ENCODE measurements at regions not wholly inside any gene's neighbourhood (a gene's known extent, or its start where the extent isn't known, plus 50 kb on each side); places are given as distances from the start of the nearest gene placed in this dataset.

DNA sequence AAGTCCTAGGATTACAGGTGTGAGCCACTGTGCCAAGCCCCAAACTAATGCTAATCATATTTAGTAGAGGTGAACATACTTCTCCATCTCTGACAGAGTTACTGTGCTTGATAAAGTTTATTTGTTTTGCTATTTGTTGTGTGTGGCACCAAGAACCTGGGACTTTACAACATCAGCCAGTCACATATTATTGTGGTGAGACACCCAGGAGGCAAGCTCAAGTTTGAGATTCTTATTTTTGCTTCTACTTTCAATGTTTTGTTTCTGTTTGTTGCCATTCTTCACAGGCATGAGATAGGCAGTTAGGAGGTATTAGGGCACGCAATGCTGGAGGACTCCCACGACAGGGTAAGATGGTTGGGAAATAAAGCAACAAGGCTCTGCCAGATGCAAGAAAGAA, 346.6 kb downstream of the RPS4Y2 start:
- peaks cover 33% of the 10 kb centered on the region for H3K9me3 ChIP-seq (ENCODE audit: insufficient read depth, low read depth, low read length)
- H3K4me3 ChIP-seq (ENCODE audit: low read length), result no peak overlapping the region
- 79% methylated on average over 2 of the region's 2 CpGs for WGBS
- no peaks in the 10 kb centered on the region for H3K27me3 ChIP-seq (ENCODE audit: insufficient read depth, low read length)
- no peaks in the 10 kb centered on the region for H3K36me3 ChIP-seq (ENCODE audit: insufficient read depth, low read length)
- H3K4me1 ChIP-seq (ENCODE audit: insufficient read depth, low read length), result no peaks in the 10 kb centered on the region
- H3K27ac ChIP-seq (ENCODE audit: low read depth, low read length), result no peak overlapping the region
- H3K9ac ChIP-seq (ENCODE audit: low read depth, low read length), result no peak overlapping the region

DNA sequence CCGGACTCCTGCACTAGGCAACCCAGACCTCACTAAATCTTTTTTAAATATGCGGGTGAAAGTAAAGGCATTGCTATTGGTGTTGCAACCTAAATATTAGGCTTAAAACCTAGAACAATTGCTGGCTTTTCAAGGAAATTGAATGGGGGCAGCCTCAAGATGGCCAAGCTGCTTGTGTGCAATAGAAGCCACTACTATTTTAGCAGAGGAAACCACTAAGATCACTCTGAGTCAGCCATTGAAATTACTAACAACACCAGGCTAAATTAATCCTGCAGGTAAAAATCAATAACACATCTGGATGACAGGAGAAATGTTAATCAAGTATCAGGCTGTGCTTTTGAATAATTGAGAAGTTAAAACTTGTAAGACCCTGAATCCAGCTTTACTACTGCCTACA, 348.0 kb downstream of the RPS4Y2 start:
- H3K9ac ChIP-seq (ENCODE audit: low read depth, low read length), result no peak overlapping the region
- H3K4me3 ChIP-seq (ENCODE audit: low read length), result no peak overlapping the region
- no peaks in the 10 kb centered on the region for H3K4me1 ChIP-seq (ENCODE audit: insufficient read depth, low read length)
- no peaks in the 10 kb centered on the region for H3K27me3 ChIP-seq (ENCODE audit: insufficient read depth, low read length)
- H3K9me3 ChIP-seq (ENCODE audit: insufficient read depth, low read depth, low read length), result peaks cover 40% of the 10 kb centered on the region
- no peaks in the 10 kb centered on the region for H3K36me3 ChIP-seq (ENCODE audit: insufficient read depth, low read length)
- no CpG with 5 or more reads among the region's 2 CpGs for WGBS
- H3K27ac ChIP-seq (ENCODE audit: low read depth, low read length), result no peak overlapping the region

DNA sequence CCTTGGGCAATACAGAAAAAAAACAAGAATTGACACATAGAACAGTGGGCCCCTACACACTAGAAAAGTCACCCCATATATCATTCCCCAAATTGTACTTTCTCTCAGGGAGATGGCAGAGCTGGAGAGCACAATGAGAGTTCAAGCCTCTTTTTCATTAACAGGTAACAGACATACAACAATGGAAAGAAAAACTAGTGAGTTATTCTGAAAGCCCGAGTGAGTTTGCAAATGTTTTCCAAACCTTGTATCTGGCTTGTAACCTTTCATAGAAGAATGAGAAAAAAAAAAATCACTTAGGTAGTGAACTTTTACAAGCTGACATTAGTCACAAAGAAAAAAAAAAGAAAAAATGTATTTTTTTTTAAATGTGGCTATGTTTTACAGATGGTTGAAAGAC, 349.6 kb downstream of the RPS4Y2 start:
- Histone ChIP-seq H3K4me1 (ENCODE audit: insufficient read depth, low read length) (no peaks in the 10 kb centered on the region), H3K36me3 (ENCODE audit: insufficient read depth, low read length) (no peaks in the 10 kb centered on the region), H3K27me3 (ENCODE audit: insufficient read depth, low read length) (no peaks in the 10 kb centered on the region), H3K4me3 (ENCODE audit: low read length) (no peak overlapping the region), H3K9ac (ENCODE audit: low read depth, low read length) (no peak overlapping the region), H3K27ac (ENCODE audit: low read depth, low read length) (no peak overlapping the region), H3K9me3 (ENCODE audit: insufficient read depth, low read depth, low read length) (peaks cover 40% of the 10 kb centered on the region)
- WGBS, result no CpG with 5 or more reads among the region's 1 CpG

DNA sequence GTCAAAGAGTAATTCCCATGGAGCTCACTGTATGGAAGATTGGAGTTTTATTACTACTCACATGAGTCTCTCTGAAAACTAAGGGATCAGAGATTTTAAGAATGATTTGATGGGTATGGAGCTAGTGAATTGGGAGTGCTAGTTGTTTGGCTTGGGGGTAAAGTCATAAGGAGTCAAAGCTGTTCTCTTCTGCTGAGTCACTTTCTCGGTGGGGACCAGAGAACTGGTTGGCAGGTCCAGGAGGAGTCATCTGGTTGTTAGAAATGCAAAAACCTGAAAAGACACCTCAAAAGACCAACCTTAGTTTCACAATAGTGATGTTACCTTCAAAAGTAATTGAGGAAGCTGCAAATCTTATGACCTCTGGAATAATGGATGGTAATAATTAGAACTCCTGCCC, 355.4 kb downstream of the RPS4Y2 start:
- no peak overlapping the region for H3K4me3 ChIP-seq (ENCODE audit: low read length)
- H3K27me3 ChIP-seq (ENCODE audit: insufficient read depth, low read length), result no peaks in the 10 kb centered on the region
- H3K27ac ChIP-seq (ENCODE audit: low read depth, low read length), result no peak overlapping the region
- WGBS, result 71% methylated on average over 1 of the region's 1 CpG
- H3K9me3 ChIP-seq (ENCODE audit: insufficient read depth, low read depth, low read length), result peaks cover 38% of the 10 kb centered on the region
- no peaks in the 10 kb centered on the region for H3K4me1 ChIP-seq (ENCODE audit: insufficient read depth, low read length)
- H3K36me3 ChIP-seq (ENCODE audit: insufficient read depth, low read length), result no peaks in the 10 kb centered on the region
- no peak overlapping the region for H3K9ac ChIP-seq (ENCODE audit: low read depth, low read length)

DNA sequence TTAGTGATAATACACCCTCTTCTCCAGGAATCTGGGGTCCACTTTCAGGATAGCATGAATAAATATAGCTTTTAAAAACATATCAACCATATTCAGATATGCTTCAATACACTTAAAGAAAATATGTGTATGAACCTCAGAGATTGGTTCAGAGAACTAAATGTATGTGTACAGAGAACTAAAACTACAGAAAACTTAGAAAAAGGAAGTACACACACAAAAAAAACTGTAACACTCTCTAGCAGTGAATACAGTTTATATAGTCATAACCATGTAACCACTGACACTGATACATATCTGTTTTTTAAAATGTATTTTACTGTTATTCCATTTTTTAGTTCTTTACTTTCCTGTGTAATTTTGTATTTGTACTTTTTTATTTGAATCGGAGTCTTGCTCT, 365.2 kb downstream of the RPS4Y2 start:
- peaks cover 31% of the 10 kb centered on the region for H3K9me3 ChIP-seq (ENCODE audit: insufficient read depth, low read depth, low read length)
- no peak overlapping the region for H3K9ac ChIP-seq (ENCODE audit: low read depth, low read length)
- no peak overlapping the region for H3K27ac ChIP-seq (ENCODE audit: low read depth, low read length)
- H3K27me3 ChIP-seq (ENCODE audit: insufficient read depth, low read length), result no peaks in the 10 kb centered on the region
- no peaks in the 10 kb centered on the region for H3K4me1 ChIP-seq (ENCODE audit: insufficient read depth, low read length)
- no peaks in the 10 kb centered on the region for H3K36me3 ChIP-seq (ENCODE audit: insufficient read depth, low read length)
- no peak overlapping the region for H3K4me3 ChIP-seq (ENCODE audit: low read length)
- no CpG with 5 or more reads among the region's 1 CpG for WGBS

DNA sequence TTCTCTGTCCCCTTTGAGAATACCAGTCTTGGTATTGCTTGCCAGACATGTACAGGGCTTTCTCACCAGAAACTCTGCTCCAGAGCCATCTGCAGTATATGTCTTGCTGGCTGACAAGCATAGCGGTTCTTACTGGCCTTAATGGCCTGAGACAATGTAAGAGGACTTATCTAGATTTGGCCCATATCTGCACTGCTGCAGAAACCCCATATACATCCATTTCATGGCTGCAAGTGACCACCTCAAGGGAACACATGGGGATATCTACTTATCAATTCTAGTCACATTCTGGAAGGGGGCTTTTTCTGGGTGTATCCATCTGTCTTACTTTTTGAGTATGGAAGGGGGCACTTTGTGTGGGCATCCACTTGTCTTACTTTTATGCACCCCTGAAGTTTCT, 375.5 kb upstream of the RBMY1B start:
- no peak overlapping the region for H3K27ac ChIP-seq (ENCODE audit: low read depth, low read length)
- H3K4me1 ChIP-seq (ENCODE audit: insufficient read depth, low read length), result no peaks in the 10 kb centered on the region
- peaks cover 56% of the 10 kb centered on the region for H3K9me3 ChIP-seq (ENCODE audit: insufficient read depth, low read depth, low read length)
- WGBS, result 33% methylated on average over 1 of the region's 1 CpG
- H3K4me3 ChIP-seq (ENCODE audit: low read length), result no peak overlapping the region
- no peak overlapping the region for H3K9ac ChIP-seq (ENCODE audit: low read depth, low read length)
- H3K27me3 ChIP-seq (ENCODE audit: insufficient read depth, low read length), result no peaks in the 10 kb centered on the region
- no peaks in the 10 kb centered on the region for H3K36me3 ChIP-seq (ENCODE audit: insufficient read depth, low read length)

DNA sequence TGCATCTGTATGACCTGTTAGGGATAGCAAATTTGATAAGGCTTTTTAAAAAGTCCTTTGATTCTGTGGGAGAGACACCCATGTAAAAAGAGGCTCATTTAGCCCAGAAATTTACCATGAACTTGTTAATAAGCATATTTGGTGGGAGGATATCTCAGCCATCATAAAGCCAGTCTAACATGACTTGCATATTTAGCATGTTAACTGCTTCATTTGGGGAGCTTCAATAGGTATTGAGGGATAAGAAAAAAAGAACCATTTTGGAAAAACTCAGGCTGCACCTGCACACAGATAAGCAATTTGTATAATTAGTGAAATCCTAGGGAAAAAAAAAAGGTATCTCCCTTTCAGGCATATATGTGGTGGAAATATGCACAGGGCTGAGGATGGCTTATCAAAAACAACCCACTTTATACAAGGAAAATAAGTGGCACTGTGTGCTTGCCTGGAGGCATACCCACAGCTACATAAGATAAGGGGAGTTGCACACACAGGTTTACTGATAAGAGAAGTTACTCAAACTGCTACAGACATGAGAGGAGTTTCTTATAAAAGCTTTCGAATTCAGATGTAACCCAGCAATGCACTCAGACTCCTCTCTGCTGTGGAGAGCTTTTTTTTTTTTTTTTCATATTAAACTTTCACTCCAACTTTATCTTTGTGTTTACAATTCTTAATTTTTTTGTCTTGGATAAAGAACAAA, 372.9 kb upstream of the RBMY1B start:
- no CpG with 5 or more reads among the region's 1 CpG for WGBS
- Histone ChIP-seq H3K9ac (ENCODE audit: low read depth, low read length) (no peak overlapping the region), H3K4me1 (ENCODE audit: insufficient read depth, low read length) (no peaks in the 10 kb centered on the region), H3K36me3 (ENCODE audit: insufficient read depth, low read length) (no peaks in the 10 kb centered on the region), H3K4me3 (ENCODE audit: low read length) (no peak overlapping the region), H3K9me3 (ENCODE audit: insufficient read depth, low read depth, low read length) (peaks cover 51% of the 10 kb centered on the region), H3K27ac (ENCODE audit: low read depth, low read length) (no peak overlapping the region), H3K27me3 (ENCODE audit: insufficient read depth, low read length) (no peaks in the 10 kb centered on the region)

DNA sequence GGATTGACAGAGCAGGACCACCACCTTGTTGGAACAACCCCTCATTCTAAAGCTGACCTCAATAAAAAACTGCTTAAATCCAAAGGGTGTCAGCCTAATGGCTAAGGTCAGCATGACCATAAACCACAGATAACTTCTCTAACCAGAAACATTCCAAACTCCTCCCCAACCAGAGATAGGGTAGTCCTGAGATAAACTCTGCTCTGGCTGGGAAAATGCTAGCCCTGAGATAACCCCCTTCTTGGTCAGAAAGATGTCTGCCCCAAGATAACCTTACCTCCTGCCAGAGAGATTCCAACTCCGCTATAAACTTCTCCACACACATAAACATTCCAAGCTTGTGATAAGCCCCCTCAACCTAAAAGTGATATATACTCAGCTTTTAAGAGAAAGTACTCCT, 364.8 kb upstream of the RBMY1B start:
- 100% methylated on average over 1 of the region's 1 CpG for WGBS
- no peaks in the 10 kb centered on the region for H3K36me3 ChIP-seq (ENCODE audit: insufficient read depth, low read length)
- H3K4me3 ChIP-seq (ENCODE audit: low read length), result no peak overlapping the region
- no peaks in the 10 kb centered on the region for H3K4me1 ChIP-seq (ENCODE audit: insufficient read depth, low read length)
- H3K9ac ChIP-seq (ENCODE audit: low read depth, low read length), result no peak overlapping the region
- H3K27me3 ChIP-seq (ENCODE audit: insufficient read depth, low read length), result no peaks in the 10 kb centered on the region
- no peak overlapping the region for H3K27ac ChIP-seq (ENCODE audit: low read depth, low read length)
- peaks cover 24% of the 10 kb centered on the region for H3K9me3 ChIP-seq (ENCODE audit: insufficient read depth, low read depth, low read length)

DNA sequence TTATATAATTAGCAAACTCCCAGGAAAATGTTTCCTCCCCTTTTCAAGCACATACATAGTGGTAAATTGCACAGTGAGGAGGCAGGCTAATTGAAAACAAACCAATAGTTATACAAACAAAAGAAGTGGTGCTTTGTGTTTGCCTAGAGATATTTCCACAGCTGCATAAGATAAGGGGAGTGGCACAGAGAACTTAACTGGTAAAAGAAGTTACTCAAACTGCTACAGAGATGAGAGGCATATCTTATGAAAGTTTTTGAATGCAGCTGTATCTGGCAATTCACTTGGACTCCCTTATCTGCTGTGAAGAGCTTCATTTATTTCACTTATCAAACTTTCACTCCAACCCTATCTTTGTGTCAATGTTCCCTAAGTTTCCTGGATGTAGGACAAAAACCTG, 361.2 kb upstream of the RBMY1B start:
- no peaks in the 10 kb centered on the region for H3K36me3 ChIP-seq (ENCODE audit: insufficient read depth, low read length)
- H3K27ac ChIP-seq (ENCODE audit: low read depth, low read length), result no peak overlapping the region
- no peak overlapping the region for H3K4me3 ChIP-seq (ENCODE audit: low read length)
- no peak overlapping the region for H3K9ac ChIP-seq (ENCODE audit: low read depth, low read length)
- no peaks in the 10 kb centered on the region for H3K27me3 ChIP-seq (ENCODE audit: insufficient read depth, low read length)
- H3K9me3 ChIP-seq (ENCODE audit: insufficient read depth, low read depth, low read length), result peaks cover 23% of the 10 kb centered on the region
- no peaks in the 10 kb centered on the region for H3K4me1 ChIP-seq (ENCODE audit: insufficient read depth, low read length)

DNA sequence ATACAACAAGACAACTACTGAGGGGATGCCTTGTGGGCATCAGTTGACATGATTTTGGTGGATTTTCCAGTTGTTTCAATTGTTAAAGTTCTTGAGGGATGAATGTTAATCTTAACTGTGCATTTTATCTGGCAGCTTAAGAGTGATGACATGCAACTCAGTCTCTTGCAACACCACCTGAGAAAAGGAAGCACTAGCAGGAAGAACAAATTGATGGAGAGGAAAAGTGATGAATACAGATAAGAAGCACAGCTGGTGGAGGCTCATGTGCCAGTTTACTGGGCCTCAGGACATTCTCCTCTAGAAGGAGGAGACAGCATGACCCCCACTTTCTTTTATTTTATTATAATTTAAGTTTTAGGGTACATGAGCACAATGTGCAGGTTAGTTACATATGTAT, 341.3 kb upstream of the RBMY1B start:
- no peak overlapping the region for H3K27ac ChIP-seq (ENCODE audit: low read depth, low read length)
- no peak overlapping the region for H3K4me3 ChIP-seq (ENCODE audit: low read length)
- no peak overlapping the region for H3K9ac ChIP-seq (ENCODE audit: low read depth, low read length)
- H3K36me3 ChIP-seq (ENCODE audit: insufficient read depth, low read length), result no peaks in the 10 kb centered on the region
- peaks cover 40% of the 10 kb centered on the region for H3K9me3 ChIP-seq (ENCODE audit: insufficient read depth, low read depth, low read length)
- no peaks in the 10 kb centered on the region for H3K4me1 ChIP-seq (ENCODE audit: insufficient read depth, low read length)
- H3K27me3 ChIP-seq (ENCODE audit: insufficient read depth, low read length), result no peaks in the 10 kb centered on the region

DNA sequence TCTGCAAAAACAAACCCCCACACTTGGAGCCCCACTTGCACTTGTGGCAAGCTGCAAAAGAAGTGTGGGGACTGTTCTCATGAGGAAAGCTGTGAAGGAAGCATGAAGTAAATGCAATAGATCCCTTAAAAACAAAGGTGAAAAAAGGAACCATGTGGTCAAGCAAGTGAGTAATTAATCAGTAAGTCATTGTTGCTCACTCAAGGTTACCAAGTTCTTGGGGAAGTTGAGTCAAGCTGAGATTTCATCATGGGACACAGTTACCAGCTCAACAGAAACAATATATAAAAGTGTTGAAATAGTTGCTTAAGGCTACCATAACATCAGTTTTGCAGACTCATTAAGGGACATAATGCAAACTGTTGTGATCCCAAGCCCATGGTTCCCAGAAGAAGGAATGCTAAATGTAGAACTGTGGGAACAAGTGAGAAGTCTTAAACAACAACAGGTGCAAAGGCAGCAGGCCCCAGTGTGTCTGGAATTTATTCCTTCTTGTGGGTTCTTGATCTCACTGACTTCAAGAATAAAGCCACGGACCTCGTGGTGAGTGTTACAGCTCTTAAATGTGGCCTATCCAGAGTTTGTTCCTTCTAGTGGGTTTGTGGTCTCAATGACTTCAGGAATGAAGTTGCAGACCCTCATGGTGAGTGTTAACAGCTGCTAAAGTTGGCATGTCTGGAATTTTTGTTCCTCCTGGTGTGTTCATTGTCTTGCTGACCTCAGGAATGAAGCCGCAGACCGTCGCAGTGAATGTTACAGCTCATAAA, 336.3 kb upstream of the RBMY1B start:
- H3K27me3 ChIP-seq (ENCODE audit: insufficient read depth, low read length), result no peaks in the 10 kb centered on the region
- no peak overlapping the region for H3K27ac ChIP-seq (ENCODE audit: low read depth, low read length)
- H3K36me3 ChIP-seq (ENCODE audit: insufficient read depth, low read length), result no peaks in the 10 kb centered on the region
- H3K9me3 ChIP-seq (ENCODE audit: insufficient read depth, low read depth, low read length), result peaks cover 27% of the 10 kb centered on the region
- no peaks in the 10 kb centered on the region for H3K4me1 ChIP-seq (ENCODE audit: insufficient read depth, low read length)
- no peak overlapping the region for H3K9ac ChIP-seq (ENCODE audit: low read depth, low read length)
- 85% methylated on average over 5 of the region's 5 CpGs for WGBS
- H3K4me3 ChIP-seq (ENCODE audit: low read length), result no peak overlapping the region
